ENCODE measurements at regions not wholly inside any gene's neighbourhood (a gene's known extent, or its start where the extent isn't known, plus 50 kb on each side); places are given as distances from the start of the nearest gene placed in this dataset.

DNA sequence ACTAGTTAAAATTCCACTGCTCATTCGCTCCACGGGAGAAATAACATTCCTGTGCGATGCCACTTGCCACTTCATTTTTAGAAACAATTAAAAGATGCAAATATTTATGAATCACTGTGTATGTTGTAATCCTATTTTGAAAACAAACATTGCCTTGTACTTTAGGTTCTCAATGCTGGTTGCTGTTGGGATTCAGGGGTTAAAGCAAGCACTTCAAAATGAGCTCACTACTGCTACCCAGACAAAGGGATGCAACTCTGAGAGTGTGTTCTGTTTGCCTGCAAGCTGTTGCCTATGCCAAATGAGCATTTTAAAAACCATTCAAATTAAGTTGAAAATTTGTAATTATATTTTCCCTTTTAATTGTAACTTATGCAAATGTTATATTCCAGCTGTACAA is 87.5 kb downstream of the RWDD3 start:
- Mint-ChIP-seq H3K27me3 (ENCODE audit: unreplicated experiment) (peaks cover 5% of the 10 kb centered on the region), H3K9me3 (ENCODE audit: unreplicated experiment) (peaks cover 3% of the 10 kb centered on the region), H3K4me3 (ENCODE audit: unreplicated experiment) (no peak overlapping the region), H3K27ac (ENCODE audit: unreplicated experiment) (no peak overlapping the region), H3K4me1 (ENCODE audit: low read depth, unreplicated experiment) (peaks cover 24% of the 10 kb centered on the region), H3K36me3 (ENCODE audit: unreplicated experiment) (no peaks in the 10 kb centered on the region)
- DNase-seq: no peak
- TF ChIP-seq, protein P1, sequence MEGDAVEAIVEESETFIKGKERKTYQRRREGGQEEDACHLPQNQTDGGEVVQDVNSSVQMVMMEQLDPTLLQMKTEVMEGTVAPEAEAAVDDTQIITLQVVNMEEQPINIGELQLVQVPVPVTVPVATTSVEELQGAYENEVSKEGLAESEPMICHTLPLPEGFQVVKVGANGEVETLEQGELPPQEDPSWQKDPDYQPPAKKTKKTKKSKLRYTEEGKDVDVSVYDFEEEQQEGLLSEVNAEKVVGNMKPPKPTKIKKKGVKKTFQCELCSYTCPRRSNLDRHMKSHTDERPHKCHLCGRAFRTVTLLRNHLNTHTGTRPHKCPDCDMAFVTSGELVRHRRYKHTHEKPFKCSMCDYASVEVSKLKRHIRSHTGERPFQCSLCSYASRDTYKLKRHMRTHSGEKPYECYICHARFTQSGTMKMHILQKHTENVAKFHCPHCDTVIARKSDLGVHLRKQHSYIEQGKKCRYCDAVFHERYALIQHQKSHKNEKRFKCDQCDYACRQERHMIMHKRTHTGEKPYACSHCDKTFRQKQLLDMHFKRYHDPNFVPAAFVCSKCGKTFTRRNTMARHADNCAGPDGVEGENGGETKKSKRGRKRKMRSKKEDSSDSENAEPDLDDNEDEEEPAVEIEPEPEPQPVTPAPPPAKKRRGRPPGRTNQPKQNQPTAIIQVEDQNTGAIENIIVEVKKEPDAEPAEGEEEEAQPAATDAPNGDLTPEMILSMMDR (IDR thresholded peaks at IDR 0.05; ENCODE audit: partially characterized antibody, unreplicated experiment): no peak

GRCh38 chr1:95323123-95323522 is 89.1 kb downstream of the RWDD3 start:
- H3K9me3 Mint-ChIP-seq (ENCODE audit: unreplicated experiment): no peaks in the 10 kb centered on the region
- H3K36me3 Mint-ChIP-seq (ENCODE audit: unreplicated experiment): no peaks in the 10 kb centered on the region
- H3K4me3 Mint-ChIP-seq (ENCODE audit: unreplicated experiment): no peak overlapping the region
- TF ChIP-seq, protein P1 (IDR thresholded peaks at IDR 0.05; ENCODE audit: partially characterized antibody, unreplicated experiment): no peak
- peaks cover 24% of the 10 kb centered on the region for H3K4me1 Mint-ChIP-seq (ENCODE audit: low read depth, unreplicated experiment)
- H3K27ac Mint-ChIP-seq (ENCODE audit: unreplicated experiment): peak overlapping the region; percentile 20
- peaks cover 2% of the 10 kb centered on the region for H3K27me3 Mint-ChIP-seq (ENCODE audit: unreplicated experiment)
- no peak for DNase-seq

DNA sequence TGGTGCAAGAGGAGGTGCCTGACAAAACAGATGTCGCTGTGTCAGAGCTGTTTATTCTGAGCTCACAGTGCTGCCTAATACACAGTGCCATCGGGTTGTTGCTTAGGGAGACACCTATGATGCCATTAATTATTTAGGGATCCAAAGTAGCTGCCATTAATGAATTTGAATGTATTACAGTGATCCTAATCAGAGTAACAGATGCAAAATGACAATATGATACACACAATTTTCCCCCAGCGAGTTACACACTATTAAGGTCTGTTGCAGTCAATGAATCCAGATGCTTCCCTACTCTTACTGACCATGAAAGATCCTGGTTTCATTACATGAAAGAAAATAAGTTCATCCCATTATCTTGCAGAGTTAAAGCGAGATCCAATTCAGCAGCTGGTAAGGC is 91.3 kb downstream of the RWDD3 start:
- TF ChIP-seq, protein P1 (IDR thresholded peaks at IDR 0.05; ENCODE audit: partially characterized antibody, unreplicated experiment): no peak
- Mint-ChIP-seq H3K36me3 (ENCODE audit: unreplicated experiment) (no peaks in the 10 kb centered on the region), H3K4me3 (ENCODE audit: unreplicated experiment) (no peak overlapping the region), H3K27ac (ENCODE audit: unreplicated experiment) (peak overlapping the region; percentile 9), H3K9me3 (ENCODE audit: unreplicated experiment) (no peaks in the 10 kb centered on the region), H3K27me3 (ENCODE audit: unreplicated experiment) (peaks cover 2% of the 10 kb centered on the region), H3K4me1 (ENCODE audit: low read depth, unreplicated experiment) (peaks cover 26% of the 10 kb centered on the region)
- no peak for DNase-seq

- Mint-ChIP-seq H3K27me3 (ENCODE audit: unreplicated experiment) (peaks cover 2% of the 10 kb centered on the region), H3K9me3 (ENCODE audit: unreplicated experiment) (no peaks in the 10 kb centered on the region), H3K4me3 (ENCODE audit: unreplicated experiment) (no peak overlapping the region), H3K27ac (ENCODE audit: unreplicated experiment) (no peak overlapping the region), H3K36me3 (ENCODE audit: unreplicated experiment) (no peaks in the 10 kb centered on the region), H3K4me1 (ENCODE audit: low read depth, unreplicated experiment) (peaks cover 26% of the 10 kb centered on the region)
- TF ChIP-seq, protein P1 (IDR thresholded peaks at IDR 0.05; ENCODE audit: partially characterized antibody, unreplicated experiment): no peak
- DNase-seq: no peak
Measured at GRCh38 chr1:95326023-95326422, 92.0 kb downstream of the RWDD3 start.

- no peak for DNase-seq
- Mint-ChIP-seq H3K27ac (ENCODE audit: unreplicated experiment) (no peak overlapping the region), H3K27me3 (ENCODE audit: unreplicated experiment) (peaks cover 5% of the 10 kb centered on the region), H3K36me3 (ENCODE audit: unreplicated experiment) (no peaks in the 10 kb centered on the region), H3K9me3 (ENCODE audit: unreplicated experiment) (no peaks in the 10 kb centered on the region), H3K4me1 (ENCODE audit: low read depth, unreplicated experiment) (peaks cover 2% of the 10 kb centered on the region), H3K4me3 (ENCODE audit: unreplicated experiment) (no peak overlapping the region)
- TF ChIP-seq, protein P1 (IDR thresholded peaks at IDR 0.05; ENCODE audit: partially characterized antibody, unreplicated experiment): no peak
Measured at GRCh38 chr1:95332754-95333153, 98.7 kb downstream of the RWDD3 start.
